C4-2B (cell line): ENCODE measurements at regions not wholly inside any gene's neighbourhood (a gene's known extent, or its start where the extent isn't known, plus 50 kb on each side); places are given as distances from the start of the nearest gene placed in this dataset.

Source experiments
- CTCF ChIP-seq: fragments of 450-650 bp; conservative IDR thresholded peaks from 2 replicates; pipeline ENCODE4 v1.5.1; 2017; ENCODE audit warnings: mild to moderate bottlenecking
- ZFX ChIP-seq: fragments of 450-650 bp; IDR thresholded peaks from 2 replicates; pipeline ENCODE4 v1.6.1; 2017

GRCh38 chr1:195766709-195767108 lies 841.5 kb downstream of the KCNT2 start:
- no peak for TF ChIP-seq CTCF
- no peak for TF ChIP-seq ZFX
